ENCODE measurements at regions not wholly inside any gene's neighbourhood (a gene's known extent, or its start where the extent isn't known, plus 50 kb on each side); places are given as distances from the start of the nearest gene placed in this dataset.

DNA sequence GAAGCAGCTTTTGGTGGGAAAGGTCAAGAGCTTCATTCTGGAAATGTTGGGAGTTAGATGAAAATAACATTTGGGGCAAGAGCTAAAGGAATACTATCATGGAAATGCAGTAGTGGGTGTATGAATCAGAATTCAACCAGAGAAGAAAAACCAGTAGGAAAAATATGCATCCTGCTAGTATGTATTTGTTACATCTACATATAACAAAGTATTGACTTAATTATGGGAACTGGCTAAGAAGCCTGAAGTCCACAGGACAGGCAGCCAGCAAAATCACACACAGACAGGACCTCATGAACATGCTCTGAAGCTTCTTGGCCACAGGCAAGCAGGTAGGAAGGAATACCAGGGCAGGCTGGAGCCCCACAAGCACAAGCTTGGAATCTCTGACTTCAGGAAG is 185.8 kb downstream of the FBXO15 start:
- DNase-seq: no peak

DNA sequence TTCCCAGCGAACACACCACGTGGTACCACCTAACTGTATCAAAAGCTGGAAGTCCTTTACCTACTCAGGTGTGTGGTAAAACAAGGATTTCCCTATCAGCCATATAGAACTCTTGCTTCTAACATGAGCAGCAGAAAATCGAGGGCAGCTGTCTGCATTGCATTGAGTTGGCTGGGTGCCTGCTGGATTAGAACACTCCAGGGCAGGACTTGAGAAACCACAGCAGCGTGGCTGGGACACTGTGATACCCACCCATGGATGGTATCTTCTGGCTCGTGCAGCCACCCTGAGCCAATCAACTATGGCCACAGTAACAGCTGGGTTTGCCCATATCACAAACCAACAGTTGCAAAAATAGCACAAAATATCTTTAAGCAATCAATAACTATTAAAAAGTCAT is 188.3 kb downstream of the FBXO15 start:
- DNase-seq: no peak

DNA sequence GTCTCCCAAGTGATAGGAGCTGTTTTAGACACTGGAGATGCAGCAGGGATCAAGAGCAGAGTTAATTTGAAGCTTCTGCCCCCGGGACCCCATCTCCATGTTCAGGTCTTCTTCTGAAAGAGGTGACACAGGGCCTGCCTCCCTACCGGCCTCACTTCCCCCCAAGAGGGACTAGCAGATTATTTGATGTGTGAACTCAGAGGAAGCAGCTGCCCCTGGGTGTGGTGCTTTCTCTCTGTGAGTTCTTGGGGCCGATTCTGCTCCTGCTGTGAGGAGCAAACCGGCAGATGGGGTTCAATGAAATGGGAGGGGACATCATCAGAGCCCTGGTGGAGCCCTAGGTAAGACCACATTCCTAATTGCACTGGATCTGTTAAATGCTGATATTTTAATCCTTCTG is 193.4 kb downstream of the FBXO15 start:
- DNase-seq: no peak

DNA sequence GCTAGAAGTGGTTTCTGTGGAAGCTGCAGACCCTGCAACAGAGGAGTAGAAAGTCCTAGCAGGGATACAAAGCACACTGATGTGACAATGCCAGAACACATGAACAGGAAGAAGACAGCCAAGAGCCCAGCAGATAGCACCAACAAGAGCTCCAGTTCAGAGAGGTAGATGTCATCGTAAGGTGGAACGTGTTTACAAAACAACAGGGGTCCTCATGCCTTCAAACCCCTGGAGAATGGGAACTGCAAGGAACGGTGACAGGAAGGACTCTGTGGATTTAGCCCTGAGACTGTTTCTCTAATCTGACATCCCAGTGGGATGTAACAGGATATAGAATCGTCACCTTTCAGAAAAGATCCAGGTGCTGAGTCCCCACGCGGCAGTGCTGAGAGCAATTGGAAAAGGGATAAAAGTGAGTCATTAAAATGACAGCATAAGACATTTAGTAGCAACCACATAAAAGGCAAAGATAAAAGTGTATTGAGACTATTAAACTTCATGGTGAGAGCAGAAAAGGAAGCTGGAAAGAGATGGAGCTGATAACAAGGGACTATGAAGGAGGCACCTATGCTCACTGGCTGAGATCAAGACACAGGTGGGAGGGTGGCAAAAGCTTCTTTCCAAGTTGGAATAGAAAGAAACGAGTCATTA is 195.2 kb downstream of the FBXO15 start:
- DNase-seq: no peak

GRCh38 chr18:73950116-73950700 is 197.4 kb downstream of the FBXO15 start:
- DNase-seq: no peak

DNA sequence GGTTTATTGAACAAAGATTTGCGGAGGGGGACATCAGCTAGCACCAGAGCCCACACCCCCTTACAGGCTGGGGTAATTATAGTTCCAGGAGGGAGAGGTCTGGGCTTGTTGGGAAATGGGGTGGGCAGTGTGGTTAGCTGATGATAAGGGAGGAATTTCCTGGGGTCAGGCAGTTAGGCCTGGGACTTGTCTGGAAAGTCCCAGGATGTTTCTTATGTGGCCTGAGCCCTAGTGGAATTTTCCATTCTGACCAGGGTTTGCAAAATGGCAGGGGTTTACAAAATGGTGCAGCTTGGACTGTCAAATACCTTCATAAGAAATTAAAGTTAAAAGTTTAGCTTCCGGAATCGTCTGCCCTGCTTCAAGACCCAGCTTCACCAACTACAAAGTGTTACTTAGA is 199.1 kb downstream of the FBXO15 start:
- DNase-seq: no peak

- DNase-seq: no peak
Measured at GRCh38 chr18:73948084-73948483, 199.6 kb downstream of the FBXO15 start.

GRCh38 chr18:73947180-73947921 is 200.3 kb downstream of the FBXO15 start:
- DNase-seq: no peak

GRCh38 chr18:73945130-73945792 is 202.4 kb downstream of the FBXO15 start:
- no peak for DNase-seq

GRCh38 chr18:73944715-73945114 is 202.9 kb downstream of the FBXO15 start:
- DNase-seq: no peak

DNA sequence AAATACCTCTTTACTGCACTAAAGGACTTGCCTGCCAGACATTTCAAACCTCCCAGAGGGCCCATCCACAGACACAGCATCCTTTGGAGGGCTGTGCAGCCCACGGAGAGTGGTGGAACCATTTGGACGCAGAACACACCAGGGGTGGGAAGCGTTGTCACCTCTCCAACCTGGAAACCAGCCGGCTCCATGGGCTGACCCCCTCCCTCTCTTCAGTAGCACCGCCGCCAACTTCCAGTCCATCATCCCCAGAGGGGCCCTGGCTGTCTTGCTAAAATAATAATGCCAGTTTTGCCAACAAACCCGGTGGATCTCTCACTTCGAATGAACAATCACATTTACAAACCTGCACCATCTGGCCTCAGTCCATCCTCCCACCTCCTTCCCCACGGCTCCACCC is 203.9 kb downstream of the FBXO15 start:
- no peak for DNase-seq

DNA sequence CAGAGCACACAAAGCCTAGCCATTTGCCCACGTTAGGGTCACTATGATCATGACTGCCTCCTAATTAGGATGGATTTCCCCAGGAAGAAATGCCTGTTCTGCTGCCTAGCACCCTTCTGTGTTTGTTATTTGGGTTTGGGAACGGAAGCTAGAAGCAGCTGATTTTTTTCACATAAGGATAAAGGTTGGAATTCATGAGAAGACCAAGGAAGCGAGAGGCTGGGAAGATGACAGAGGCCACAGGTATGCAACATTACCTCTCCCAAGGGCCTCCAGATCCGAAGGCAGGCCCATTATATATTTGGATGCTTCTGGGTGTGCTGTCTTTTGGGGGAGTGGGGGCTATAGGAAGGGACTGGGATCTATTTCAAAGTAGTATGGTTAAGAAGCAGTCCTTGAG is 204.7 kb downstream of the FBXO15 start:
- DNase-seq: no peak

DNA sequence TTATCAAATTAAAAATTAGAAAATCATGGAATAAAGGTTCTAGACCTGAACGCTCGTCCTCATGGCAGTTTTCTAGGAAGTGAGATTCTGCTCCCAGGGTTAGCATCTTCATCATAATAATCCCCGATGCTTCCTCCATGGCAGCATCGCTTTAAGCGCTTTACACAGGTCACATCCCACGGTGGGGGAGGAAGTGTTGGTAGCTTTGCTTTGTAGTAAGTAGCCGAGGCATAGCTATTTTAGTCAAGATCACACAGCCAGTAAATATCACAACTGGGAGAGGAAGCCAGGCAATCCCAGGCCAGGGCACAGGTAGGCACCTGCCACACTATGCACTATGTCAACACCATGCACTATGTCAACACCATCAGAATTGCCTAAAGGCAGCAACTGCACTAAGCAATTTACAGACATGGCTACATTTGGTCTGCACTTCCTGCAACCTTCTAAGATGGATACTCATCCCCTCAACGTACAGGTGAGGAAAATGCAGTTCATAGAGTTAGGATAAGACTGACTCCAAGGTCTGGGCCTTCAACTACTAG is 205.5 kb downstream of the FBXO15 start:
- DNase-seq: no peak

- DNase-seq: no peak
Measured at GRCh38 chr18:73940721-73941120, 206.9 kb downstream of the FBXO15 start.

DNA sequence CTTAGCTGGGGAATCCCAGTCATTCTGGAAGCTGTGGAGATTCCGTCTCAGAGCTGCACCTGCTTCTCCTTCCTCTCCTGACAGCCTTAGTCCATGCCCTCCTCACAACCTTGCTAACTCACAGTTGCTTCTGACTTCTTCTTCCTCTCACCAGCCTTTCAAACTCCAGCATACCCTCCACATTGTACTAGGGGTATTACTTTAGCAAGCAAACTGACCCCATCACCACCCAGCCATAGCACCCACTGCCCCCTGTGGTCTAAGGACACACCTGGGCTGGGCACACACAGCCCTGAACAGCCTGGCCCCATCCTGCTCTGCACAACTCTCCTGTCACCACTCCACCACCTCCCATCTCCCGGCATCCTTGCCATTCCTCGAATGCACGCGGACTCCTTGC is 208.2 kb downstream of the FBXO15 start:
- DNase-seq: no peak

DNA sequence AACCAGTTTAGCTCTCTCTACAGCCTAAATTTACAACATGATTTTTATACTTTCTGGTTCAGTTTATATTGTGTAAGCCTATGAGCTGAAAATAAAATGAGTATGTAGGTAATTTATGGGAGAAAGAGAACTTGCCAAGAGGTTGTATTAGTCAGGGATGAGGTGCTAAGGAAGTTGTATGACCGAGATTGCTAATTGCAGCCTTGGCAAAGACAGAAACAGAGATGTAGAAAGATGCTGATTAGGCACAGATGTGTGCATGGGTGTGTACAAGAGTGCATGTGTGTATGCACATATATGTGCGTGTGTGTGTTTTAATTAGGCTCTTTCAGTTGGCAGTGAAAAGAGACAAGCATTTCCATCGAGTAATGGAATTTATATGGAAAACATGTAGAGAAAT is 213.9 kb downstream of the FBXO15 start:
- DNase-seq: no peak

DNA sequence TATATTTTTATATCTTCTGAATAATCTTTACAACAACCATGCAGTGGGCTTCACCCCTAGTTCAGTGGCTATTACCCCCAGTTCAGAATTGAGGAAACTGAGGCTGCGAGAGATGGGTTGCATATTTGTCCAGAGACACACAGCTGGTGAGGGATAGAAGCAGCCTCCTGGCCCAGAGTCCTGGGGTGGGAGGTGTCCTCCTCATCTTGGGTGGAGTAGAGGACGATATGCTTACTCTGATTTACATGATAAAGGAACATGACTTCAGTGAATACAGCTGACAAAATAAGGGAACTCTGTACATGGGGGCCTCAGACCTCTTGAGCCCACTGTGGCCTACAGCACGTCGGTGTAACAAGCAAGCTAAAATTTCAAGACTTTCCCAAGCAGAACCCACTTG is 214.7 kb downstream of the FBXO15 start:
- DNase-seq: no peak

- DNase-seq: no peak
Measured at GRCh38 chr18:73927496-73927895, 220.1 kb downstream of the FBXO15 start.

DNA sequence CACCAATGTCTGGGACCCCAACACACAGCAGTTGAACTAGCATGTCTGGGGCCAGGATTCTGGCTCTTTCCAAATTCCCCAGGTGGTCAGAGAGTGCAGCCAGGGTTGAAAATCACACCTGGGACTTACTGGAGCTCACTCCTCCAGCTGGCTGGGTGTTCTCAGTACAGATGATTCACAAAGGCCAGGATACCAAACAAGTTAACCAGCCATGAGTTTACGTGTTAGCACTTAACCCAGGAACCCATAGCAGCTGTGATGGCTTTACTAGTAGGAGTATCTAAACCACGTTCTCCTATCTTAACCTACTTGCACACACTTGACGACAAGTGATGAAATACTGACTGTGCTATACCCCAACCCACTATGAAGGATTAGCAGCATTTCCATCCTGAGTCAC is 222.8 kb downstream of the FBXO15 start:
- no peak for DNase-seq

DNA sequence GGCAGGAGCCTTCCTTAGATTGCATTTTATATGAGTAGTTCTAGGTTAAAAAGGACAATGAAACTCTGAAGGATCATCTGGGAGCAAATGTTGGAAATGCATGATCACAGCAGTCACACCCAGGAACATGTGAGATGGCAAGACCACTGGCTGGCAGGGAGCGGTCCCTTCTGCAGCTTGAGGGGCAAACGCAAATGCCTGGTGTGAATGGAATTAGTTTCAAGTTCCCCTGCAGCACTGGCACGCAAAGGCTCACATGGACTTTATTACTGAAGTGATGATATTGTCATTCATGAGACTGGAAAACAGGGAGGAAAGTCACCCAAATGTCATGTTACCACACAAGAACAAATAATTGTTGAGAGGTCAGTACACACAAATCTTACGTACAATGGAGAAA is 223.3 kb downstream of the FBXO15 start:
- no peak for DNase-seq

DNA sequence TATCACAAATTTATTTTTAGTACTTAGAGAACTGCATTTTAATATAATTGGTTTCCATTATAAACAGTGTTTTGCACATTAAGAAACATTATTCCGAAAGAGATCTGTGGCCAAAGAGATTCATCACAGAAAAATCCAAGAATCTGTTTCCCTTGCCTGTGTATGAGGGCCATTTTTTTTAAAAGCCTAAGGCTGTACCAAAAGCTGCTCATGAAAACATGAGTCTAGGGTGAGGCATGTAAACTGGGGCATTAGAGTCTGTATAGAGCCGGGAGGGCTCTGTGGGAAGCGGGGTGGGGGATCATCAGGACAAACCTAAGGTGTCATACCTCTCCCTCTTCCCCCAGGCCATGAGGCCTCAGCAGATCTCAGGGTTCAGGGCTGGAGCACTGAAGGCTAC is 223.8 kb downstream of the FBXO15 start:
- DNase-seq: no peak

DNA sequence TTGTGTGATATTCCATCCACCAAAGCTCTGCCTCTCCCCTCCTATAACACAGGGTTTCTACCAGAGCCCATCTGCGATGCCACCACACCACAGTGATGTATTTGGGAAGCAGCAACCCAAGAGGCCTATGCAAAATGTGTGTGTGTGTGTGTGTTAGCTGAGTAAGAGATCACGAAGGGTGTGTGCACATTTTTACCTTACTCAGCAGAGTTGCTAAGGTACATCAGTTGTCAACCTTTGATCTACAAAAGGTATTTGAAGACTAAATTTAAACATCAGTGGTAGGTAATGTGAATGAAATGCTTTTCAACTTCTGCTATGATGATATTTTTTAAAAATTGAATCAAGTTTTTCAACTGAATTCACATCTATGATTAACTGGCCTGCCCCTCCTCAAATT is 227.6 kb downstream of the FBXO15 start:
- DNase-seq: no peak

DNA sequence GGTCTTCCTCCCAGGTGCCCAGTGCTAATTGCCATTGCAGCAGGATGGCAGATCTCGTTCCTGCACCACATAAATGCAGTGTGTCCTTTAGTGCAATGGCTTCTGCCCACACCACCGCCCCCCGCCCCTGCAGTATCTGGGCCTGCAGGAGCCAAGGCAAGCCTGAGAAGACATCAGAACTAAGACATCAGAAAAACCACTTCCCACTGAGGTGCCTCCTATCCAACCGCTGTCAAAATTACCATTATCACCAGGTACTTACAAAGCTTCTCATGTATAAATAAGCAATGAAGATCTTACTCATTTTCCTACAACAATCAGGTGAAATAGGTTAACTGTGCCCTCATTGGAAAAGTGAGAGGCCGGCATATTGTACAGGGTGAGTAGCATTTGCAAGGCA is 228.8 kb downstream of the FBXO15 start:
- no peak for DNase-seq

GRCh38 chr18:73917046-73917445 is 230.6 kb downstream of the FBXO15 start:
- DNase-seq: no peak

Measured in activated naive CD4-positive, alpha-beta T cell treated with Interleukin-2 at 50 U/mL for 16 hours (primary cell).